ENCODE measurements at regions not wholly inside any gene's neighbourhood (a gene's known extent, or its start where the extent isn't known, plus 50 kb on each side); places are given as distances from the start of the nearest gene placed in this dataset.

- DNase-seq (ENCODE audit: low read depth in 2 of 2), result no peak
- H3K4me3 ChIP-seq (replicated peaks in 1 of 2; ENCODE audit: low read depth in 2 of 2, low read length in 2 of 2), result no peak overlapping the region
These were observed 568.7 kb downstream of the RPS29 start for GRCh38 chr14:49017447-49017846.

GRCh38 chr14:49016381-49016780 lies 569.8 kb downstream of the RPS29 start:
- DNase-seq (ENCODE audit: low read depth in 2 of 2), result no peak
- TF ChIP-seq CTCF (IDR thresholded peaks at IDR 0.05; ENCODE audit: low read depth, low read length), result no peak
- H3K4me3 ChIP-seq (replicated peaks in 1 of 2; ENCODE audit: low read depth in 2 of 2, low read length in 2 of 2), result no peak overlapping the region

More at GRCh38 chr14:49017447-49017846, 568.7 kb downstream of the RPS29 start:
- TF ChIP-seq CTCF (IDR thresholded peaks at IDR 0.05; ENCODE audit: low read depth, low read length), result no peak

- no peak for DNase-seq (ENCODE audit: low read depth in 2 of 2)
- no peak for TF ChIP-seq CTCF (IDR thresholded peaks at IDR 0.05; ENCODE audit: low read depth, low read length)
- H3K4me3 ChIP-seq (replicated peaks in 1 of 2; ENCODE audit: low read depth in 2 of 2, low read length in 2 of 2), result no peak overlapping the region
These were observed 571.7 kb downstream of the RPS29 start for GRCh38 chr14:49014476-49014875.

- TF ChIP-seq CTCF (IDR thresholded peaks at IDR 0.05; ENCODE audit: low read depth, low read length), result no peak
- no peak for DNase-seq (ENCODE audit: low read depth in 2 of 2)
- H3K4me3 ChIP-seq (replicated peaks in 1 of 2; ENCODE audit: low read depth in 2 of 2, low read length in 2 of 2), result no peak overlapping the region
These were observed 577.8 kb downstream of the RPS29 start for GRCh38 chr14:49008363-49008762.

- no peak overlapping the region for H3K4me3 ChIP-seq (replicated peaks in 1 of 2; ENCODE audit: low read depth in 2 of 2, low read length in 2 of 2)
- TF ChIP-seq CTCF (IDR thresholded peaks at IDR 0.05; ENCODE audit: low read depth, low read length), result no peak
- no peak for DNase-seq (ENCODE audit: low read depth in 2 of 2)
These were observed 595.0 kb downstream of the RPS29 start for GRCh38 chr14:48991141-48991540.

GRCh38 chr14:48983351-48983888 lies 602.8 kb downstream of the RPS29 start:
- no peak overlapping the region for H3K4me3 ChIP-seq (replicated peaks in 1 of 2; ENCODE audit: low read depth in 2 of 2, low read length in 2 of 2)
- TF ChIP-seq CTCF (IDR thresholded peaks at IDR 0.05; ENCODE audit: low read depth, low read length), result no peak
- DNase-seq (ENCODE audit: low read depth in 2 of 2), result no peak

- H3K4me3 ChIP-seq (replicated peaks in 1 of 2; ENCODE audit: low read depth in 2 of 2, low read length in 2 of 2), result no peak overlapping the region
- TF ChIP-seq CTCF (IDR thresholded peaks at IDR 0.05; ENCODE audit: low read depth, low read length), result no peak
These were observed 611.2 kb downstream of the RPS29 start for GRCh38 chr14:48974994-48975393.

More at GRCh38 chr14:48974994-48975393, 611.2 kb downstream of the RPS29 start:
- DNase-seq (ENCODE audit: low read depth in 2 of 2), result no peak
